ENCODE measurements at regions not wholly inside any gene's neighbourhood (a gene's known extent, or its start where the extent isn't known, plus 50 kb on each side); places are given as distances from the start of the nearest gene placed in this dataset.

DNA sequence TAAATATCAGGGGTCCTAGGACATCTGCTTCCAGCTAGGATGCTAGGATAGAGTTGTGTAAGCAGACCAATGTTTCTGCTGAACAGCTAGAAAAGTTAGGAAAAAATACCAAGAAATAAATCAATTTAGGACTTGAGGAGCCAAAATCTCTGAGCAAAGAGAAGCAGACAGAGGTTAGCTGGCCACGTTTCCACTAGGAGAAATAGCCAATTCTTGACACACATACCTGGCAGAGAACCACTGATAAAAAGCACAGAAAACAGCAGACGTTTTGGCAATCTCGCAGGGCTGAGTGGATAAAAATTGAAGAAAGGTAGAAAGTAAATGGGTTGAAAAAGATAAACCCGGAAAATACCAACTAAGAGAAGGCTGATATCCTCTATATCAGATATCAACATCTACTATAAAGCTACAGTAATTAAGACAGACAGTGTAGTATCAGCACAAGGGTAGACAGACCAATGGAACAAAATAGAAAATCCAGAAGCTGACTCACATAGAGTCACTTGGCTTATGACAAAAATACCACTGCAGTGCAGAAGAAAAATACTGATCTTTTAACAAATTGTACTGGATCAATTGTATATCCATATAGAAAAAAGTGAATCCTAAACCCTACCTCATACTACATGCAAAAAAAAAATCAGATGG is 306.1 kb upstream of the KLHL29 start:
- no peaks in the 10 kb centered on the region for H3K27me3 ChIP-seq
- H3K4me1 ChIP-seq (ENCODE audit: insufficient read depth), result no peaks in the 10 kb centered on the region
- WGBS, 3 donors, result 11 to 15% (median 15%) methylated on average over 4 of the region's 4 CpGs
- intact Hi-C loops (cut with DNase I), result no loop called here
- no peaks in the 10 kb centered on the region for H3K36me3 ChIP-seq
- H3K27ac ChIP-seq, result no peak overlapping the region
- H3K4me3 ChIP-seq, result no peak overlapping the region
- TF ChIP-seq, protein P1, sequence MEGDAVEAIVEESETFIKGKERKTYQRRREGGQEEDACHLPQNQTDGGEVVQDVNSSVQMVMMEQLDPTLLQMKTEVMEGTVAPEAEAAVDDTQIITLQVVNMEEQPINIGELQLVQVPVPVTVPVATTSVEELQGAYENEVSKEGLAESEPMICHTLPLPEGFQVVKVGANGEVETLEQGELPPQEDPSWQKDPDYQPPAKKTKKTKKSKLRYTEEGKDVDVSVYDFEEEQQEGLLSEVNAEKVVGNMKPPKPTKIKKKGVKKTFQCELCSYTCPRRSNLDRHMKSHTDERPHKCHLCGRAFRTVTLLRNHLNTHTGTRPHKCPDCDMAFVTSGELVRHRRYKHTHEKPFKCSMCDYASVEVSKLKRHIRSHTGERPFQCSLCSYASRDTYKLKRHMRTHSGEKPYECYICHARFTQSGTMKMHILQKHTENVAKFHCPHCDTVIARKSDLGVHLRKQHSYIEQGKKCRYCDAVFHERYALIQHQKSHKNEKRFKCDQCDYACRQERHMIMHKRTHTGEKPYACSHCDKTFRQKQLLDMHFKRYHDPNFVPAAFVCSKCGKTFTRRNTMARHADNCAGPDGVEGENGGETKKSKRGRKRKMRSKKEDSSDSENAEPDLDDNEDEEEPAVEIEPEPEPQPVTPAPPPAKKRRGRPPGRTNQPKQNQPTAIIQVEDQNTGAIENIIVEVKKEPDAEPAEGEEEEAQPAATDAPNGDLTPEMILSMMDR (IDR thresholded peaks at IDR 0.05), result no peak
- no peak for TF ChIP-seq POLR2A (IDR thresholded peaks at IDR 0.05)
- TF ChIP-seq EP300 (IDR thresholded peaks at IDR 0.05), result no peak
- no peak for DNase-seq
- no peaks in the 10 kb centered on the region for H3K9me3 ChIP-seq

DNA sequence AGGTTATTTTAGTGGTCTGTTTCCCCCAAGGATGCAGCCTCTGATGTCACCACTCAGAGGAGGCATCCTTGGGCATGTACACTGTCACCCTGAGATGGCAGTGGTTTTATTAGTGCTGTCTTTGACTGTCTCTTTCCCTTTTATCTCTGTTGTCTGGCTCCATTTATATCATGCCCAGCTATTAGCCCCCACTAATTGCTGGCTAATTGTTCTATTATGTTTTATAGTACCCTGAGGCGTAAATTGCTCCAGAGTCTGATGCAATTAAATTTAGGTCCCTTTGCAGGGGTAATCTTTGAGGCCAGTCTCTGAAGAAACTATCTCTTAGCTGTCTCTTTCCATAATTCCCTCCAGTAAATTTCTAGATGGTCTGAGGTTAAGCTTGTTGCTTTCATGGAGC is 301.0 kb upstream of the KLHL29 start:
- DNase-seq, result no peak
- Histone ChIP-seq H3K36me3 (no peaks in the 10 kb centered on the region), H3K4me3 (no peak overlapping the region), H3K27me3 (no peaks in the 10 kb centered on the region), H3K27ac (no peak overlapping the region), H3K9me3 (no peaks in the 10 kb centered on the region), H3K4me1 (ENCODE audit: insufficient read depth) (no peaks in the 10 kb centered on the region)
- WGBS, 3 donors, result 36 to 58% (median 56%) methylated on average over 1 of the region's 1 CpG
- TF ChIP-seq, protein P1 (IDR thresholded peaks at IDR 0.05), result no peak
- TF ChIP-seq POLR2A (IDR thresholded peaks at IDR 0.05) (no peak), EP300 (IDR thresholded peaks at IDR 0.05) (no peak)
- intact Hi-C loops (cut with DNase I), result no loop called here

DNA sequence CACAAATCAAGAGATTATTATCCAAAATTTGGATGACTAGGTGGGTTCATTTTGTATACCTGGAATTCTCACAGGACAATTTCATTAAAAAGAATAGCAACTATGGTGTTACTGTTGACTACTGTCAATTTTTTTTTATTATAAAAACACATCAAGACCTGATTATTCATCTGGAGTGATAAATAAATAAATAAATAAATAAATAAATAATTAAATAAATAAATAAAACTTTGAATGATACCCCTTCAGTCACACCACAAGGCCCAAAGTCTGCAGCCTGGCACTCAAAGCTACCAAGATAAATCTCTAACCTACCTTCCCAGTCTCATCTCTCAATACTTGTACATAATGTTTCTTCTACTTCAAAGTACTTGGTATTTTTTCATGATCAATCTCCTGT is 294.0 kb upstream of the KLHL29 start:
- no peaks in the 10 kb centered on the region for H3K9me3 ChIP-seq
- TF ChIP-seq, protein P1 (IDR thresholded peaks at IDR 0.05), result no peak
- TF ChIP-seq EP300 (IDR thresholded peaks at IDR 0.05) (no peak), POLR2A (IDR thresholded peaks at IDR 0.05) (no peak)
- no peaks in the 10 kb centered on the region for H3K27me3 ChIP-seq
- H3K4me3 ChIP-seq, result no peak overlapping the region
- no peaks in the 10 kb centered on the region for H3K4me1 ChIP-seq (ENCODE audit: insufficient read depth)
- intact Hi-C loops (cut with DNase I), result no loop called here
- H3K36me3 ChIP-seq, result no peaks in the 10 kb centered on the region
- no peak overlapping the region for H3K27ac ChIP-seq
- no peak for DNase-seq

DNA sequence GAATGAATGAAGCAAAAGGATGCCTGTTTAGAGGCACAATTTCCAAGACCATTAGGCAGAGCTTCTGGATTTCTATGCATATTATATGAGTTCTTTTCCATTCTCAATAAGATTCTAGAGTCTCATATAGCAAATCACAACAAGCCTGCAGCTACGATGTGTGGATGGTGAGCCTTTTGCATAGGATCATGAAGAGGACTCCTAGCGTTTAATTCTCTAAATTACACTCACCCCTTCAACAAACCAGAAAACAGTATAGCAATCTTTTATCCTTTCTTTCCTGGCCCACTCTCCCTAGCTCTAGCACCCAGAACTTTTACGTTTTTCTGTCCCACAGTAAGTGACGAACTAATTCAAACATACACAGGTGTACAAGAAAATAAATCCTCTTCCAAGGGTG is 293.1 kb upstream of the KLHL29 start:
- H3K36me3 ChIP-seq, result no peaks in the 10 kb centered on the region
- no peaks in the 10 kb centered on the region for H3K4me1 ChIP-seq (ENCODE audit: insufficient read depth)
- no peak overlapping the region for H3K4me3 ChIP-seq
- no peaks in the 10 kb centered on the region for H3K27me3 ChIP-seq
- intact Hi-C loops (cut with DNase I), result no loop called here
- DNase-seq, result no peak
- WGBS, 3 donors, result 75 to 81% (median 78%) methylated on average over 4 of the region's 4 CpGs
- H3K9me3 ChIP-seq, result no peaks in the 10 kb centered on the region
- TF ChIP-seq POLR2A (IDR thresholded peaks at IDR 0.05), result no peak
- TF ChIP-seq, protein P1 (IDR thresholded peaks at IDR 0.05), result no peak
- no peak for TF ChIP-seq EP300 (IDR thresholded peaks at IDR 0.05)
- H3K27ac ChIP-seq, result no peak overlapping the region

All from ovary (tissue), 7 donors.